GM18520 (cell line): ENCODE measurements at regions not wholly inside any gene's neighbourhood (a gene's known extent, or its start where the extent isn't known, plus 50 kb on each side); places are given as distances from the start of the nearest gene placed in this dataset.

ENCODE experiments used
- ATAC-seq: cut with Tn5 transposase; IDR thresholded peaks from one replicate; pipeline ENCODE4 v1.9.1; 2021; ENCODE audit not compliant: unreplicated experiment

DNA sequence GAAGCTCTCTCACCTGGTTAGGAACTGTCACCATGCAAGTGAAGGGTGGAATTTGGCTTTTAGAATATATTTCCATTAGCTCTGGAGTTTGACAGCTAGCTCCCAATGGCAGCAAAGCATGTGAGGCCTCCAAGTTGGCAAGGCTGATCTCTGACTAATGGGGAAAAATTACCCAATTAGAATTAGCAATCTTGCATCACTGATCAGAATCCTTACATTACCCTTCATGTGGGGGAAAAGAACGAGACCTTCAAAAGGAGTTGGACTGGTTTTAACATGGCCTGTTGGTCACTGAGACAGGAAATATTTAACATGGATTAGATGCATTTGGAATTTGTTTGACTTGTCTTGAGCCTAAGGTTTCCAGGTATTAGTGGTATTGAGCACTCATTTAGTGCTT, 192.3 kb upstream of the GDNF start:
- no peak for ATAC-seq

DNA sequence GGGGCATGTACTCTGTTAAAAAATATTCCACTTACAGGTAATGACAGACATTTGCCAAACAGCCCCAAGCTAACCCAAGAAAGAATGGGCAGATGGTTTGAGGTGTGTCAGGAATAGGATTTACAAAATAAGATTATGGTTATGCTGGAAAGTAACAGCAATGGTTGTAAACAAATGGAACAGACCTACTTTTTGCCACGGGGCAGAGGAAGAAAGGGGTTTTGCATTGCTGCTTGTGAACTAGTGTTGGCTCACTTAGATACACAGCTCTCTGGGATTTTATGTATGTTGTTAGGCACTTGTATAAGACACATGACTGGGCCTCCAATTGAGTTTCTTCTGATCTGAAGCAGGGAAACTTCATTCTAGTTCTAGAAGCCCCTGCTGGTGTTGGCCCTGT, 191.5 kb upstream of the GDNF start:
- no peak for ATAC-seq

DNA sequence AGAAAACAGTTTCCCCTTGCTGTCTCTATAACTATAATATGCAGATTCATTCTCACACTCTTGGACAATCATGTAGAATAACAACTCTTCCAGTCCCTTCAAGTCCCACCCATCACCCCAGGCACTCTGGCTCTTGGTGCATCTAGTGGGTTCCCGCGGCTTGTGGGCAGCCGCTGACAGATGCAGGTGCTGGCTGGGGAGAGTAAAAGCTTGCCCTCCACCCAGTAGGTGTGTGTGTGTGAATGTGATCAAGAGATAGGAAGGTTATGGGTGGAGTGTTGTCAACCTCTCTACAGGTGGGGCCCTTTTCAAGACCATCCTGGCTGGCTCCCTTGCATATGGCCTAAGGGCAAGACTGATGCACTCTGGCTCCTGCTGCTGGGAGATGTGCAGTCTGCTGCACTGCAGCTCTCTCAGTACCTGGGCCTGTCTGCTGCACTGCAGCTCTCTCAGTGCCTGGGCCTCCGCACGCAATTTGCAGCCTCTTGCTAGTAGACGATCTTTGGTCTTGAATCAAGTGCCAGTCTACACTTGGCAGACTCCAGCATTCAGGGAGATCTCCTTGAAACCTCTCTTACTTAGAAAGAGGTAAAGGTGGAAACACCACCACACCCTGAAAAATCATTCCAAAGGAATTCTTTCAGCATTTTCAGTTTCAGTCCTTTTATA, 189.7 kb upstream of the GDNF start:
- no peak for ATAC-seq

DNA sequence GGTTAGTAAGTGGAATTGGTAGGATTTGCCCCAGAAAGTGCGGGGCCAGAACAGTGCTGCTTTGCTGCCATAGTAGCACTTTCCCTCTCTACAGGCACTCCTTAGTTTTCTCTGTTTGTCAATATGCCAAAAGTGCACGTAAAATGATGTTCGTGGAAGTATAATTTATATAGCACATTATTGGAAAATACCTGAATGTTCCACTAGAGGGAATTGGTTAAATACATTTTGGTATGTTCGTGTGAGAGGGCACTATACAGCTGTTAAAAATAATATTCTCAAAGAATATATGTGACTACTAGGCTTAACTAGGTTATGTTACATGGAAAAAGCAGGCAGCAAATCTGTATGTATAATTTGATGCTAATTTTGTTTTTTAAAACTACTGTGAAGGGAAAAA, 184.0 kb upstream of the GDNF start:
- no peak for ATAC-seq

DNA sequence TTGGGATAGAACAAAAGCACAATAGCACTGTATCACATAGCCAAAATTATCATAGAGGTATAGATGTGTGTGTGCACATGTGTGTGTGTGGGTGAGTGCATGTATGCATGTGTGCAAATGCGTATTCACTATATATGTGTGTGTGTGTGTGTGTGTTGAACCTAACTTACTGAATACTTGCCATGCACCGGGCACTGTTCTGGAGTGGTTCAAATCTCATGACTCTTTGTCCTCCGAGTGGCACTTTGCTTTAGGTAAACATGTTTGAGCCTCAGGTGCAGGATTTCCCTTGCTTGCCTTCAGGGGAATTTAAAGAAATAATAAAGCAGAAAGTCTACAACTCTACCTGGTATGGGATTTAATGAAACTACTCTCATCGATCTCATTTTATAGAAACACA, 183.5 kb upstream of the GDNF start:
- ATAC-seq = no peak

DNA sequence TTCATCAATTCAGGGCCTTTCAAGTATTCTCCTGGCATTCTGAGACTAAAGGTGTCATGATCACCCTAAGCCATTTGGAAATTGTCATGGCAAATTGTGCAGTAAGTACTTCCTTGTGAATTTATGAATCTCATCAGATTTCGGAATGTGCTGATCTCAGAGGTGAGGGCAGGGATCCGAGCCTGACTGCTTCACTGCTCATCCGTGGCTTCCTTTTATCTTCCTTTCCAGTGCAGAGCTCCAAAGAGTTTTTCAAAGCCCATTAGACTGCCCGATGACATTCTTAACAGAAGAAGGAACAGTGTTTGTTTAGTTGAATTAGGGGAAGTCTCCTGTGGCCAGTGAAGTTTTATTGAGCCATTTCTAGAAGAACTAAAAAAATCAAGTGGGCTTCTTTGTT, 182.8 kb upstream of the GDNF start:
- no peak for ATAC-seq

DNA sequence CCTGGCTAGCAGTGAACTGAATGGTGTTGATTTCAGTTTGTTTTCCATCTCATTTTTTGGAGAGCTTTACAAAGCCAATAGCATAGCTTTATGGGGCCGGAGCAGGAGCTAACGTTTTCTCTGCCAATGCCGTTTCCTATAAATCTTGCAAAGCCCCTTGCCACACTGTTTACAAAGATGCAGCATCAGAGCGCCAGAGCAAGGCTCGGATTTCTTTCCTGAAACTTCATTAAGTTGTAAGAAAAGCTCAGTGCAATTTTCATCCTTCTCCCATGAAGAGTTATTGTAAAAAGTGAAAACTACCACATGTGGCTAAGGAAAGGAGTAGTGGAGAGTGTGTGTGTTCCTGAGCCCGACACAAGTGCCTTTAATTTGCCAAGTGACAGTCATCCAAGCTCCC, 178.2 kb upstream of the GDNF start:
- ATAC-seq = no peak

DNA sequence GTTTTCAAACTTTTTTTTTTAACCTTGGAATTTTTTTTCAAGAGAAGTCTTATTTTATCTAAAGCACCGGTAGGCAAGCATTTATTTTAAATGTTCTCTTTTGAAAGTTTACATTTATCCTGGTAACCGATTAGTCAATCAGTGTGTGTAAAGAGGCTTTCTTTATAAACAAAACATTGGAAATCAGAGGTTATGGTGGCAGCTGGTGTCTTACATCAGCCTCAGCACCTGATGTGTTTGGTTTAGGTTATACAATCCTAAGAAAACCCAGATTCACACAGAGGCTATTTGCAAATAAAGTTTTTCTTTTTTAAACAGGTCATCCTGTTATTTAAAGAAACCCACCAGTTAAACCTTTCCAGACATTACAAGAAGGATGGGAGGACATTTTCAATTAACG, 173.3 kb upstream of the GDNF start:
- no peak for ATAC-seq

DNA sequence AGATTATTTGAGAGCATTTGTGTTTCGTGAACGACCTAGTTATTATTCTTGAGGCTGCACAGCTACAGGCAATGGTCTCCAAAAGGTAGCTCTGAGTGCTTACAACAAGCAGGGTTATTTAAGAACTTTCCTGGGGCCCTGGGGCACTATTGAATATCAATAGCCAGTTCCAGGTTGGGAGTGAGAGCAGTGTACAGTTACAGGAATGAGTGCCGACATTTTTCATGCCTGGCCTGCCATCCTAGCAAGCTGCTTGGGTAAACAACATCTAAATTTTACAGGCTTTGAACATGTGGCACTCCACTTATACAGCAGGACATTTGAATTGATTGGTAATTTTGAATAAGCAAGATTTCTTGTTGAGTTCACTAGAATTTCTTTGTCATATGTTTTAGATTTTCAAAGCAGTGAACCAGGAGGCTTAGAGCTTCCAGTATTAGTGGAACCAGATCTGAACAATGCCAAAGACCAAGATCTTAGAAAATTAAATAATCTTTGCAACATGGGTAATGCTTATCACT, 171.9 kb upstream of the GDNF start:
- ATAC-seq = no peak

DNA sequence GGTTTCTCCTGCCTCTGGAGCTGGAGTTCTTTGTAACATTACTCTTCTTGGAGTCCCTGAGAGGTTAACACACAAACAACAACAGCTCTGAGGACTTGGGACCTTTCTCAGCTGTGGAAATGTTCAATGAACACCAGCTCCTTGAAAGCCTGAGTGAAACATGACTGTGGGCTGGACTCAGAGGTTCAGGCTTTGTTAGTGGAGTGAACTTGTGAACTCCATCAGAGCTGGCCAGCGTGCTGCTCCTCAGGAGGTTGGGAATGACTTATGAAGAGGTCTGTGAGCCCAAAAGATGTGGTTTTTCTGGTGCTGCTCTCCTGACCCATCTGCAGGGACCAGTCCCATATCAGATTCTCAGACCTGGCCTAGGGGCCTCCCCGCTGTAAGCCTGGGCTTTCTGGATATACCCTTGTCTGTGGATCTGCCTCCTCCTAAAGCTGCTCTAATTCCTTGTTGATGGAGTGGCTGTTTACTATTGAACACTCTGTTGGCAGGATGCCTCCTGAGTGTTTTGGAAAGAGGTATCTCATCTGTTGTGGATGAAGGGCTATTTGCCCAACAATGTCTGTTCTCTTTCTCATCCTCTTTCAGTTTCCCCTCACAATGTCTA, 170.0 kb upstream of the GDNF start:
- no peak for ATAC-seq

DNA sequence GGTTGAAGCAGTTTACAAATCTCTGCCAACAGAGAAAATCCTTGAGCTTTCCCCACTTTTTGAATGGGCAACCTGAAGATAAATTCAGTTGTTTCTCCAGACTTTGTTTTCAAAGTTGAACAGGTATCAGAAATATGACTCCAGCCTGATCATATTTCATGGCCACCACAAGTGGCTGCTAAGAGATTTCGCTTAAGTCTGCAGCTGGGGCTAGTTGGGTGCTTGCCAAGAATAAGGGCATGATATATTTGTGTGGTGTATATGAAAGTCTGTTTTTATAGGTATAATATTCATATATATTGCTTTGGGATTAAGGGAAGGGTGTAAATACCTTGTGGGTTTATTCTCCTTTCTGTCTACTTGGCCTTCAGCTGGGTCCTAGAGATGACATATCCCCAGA, 168.4 kb upstream of the GDNF start:
- no peak for ATAC-seq

DNA sequence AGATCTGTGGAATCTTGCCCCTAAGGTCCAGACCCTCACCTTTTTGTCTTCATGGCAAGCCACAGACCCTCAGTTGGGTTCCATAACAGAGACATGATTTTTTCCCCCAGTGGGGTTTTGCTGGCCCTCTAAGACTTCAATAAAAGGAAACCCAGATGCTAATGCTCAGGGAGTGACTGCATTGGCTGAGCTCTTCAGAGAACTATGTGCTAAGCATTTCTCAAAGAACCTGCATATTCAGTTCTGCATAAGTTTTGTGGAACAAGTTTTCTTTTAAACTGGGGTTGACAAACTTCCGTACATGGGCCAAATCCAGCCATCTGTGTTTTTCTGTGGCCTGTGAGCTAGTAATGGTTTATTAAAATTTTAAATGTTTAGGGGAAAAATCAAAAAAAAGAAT, 159.8 kb upstream of the GDNF start:
- ATAC-seq = no peak

DNA sequence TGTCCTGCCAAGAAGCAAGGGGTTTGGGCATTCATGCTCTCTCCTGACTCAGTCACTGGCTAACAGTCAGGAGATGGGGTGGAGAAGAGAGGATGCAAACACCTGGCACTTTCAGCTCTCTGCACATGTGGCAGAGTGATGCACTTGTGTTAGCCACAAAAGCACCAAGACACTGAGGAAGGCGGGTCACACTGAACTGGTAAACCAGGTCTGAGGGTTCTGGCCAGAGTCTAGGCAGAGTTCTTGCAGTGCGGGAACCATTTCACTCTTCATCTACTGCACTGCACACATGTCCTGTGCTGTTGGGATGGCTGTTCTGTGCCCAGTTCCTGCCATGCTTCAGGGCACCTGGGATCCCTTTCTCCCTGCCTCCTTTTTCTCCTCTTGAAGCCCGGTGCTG, 157.1 kb upstream of the GDNF start:
- ATAC-seq = no peak

DNA sequence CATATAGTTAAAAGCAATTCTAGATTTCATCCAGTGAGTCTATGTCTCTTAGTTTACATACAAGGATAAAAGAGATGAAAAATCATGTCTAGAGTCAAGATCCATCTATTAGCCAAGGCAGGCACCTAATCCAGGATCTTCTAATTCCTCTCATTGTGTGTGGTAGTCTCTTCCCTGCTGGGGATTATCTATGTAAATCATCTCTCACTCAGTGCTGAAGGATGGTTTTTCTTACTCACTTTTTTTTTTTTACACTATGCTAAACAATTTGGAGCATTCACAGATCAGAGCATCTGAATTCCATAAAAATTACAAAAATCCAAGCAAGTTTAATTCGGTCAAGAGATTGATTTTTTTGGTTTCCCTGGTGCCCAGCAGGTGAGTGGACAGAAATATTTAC, 154.9 kb upstream of the GDNF start:
- no peak for ATAC-seq

DNA sequence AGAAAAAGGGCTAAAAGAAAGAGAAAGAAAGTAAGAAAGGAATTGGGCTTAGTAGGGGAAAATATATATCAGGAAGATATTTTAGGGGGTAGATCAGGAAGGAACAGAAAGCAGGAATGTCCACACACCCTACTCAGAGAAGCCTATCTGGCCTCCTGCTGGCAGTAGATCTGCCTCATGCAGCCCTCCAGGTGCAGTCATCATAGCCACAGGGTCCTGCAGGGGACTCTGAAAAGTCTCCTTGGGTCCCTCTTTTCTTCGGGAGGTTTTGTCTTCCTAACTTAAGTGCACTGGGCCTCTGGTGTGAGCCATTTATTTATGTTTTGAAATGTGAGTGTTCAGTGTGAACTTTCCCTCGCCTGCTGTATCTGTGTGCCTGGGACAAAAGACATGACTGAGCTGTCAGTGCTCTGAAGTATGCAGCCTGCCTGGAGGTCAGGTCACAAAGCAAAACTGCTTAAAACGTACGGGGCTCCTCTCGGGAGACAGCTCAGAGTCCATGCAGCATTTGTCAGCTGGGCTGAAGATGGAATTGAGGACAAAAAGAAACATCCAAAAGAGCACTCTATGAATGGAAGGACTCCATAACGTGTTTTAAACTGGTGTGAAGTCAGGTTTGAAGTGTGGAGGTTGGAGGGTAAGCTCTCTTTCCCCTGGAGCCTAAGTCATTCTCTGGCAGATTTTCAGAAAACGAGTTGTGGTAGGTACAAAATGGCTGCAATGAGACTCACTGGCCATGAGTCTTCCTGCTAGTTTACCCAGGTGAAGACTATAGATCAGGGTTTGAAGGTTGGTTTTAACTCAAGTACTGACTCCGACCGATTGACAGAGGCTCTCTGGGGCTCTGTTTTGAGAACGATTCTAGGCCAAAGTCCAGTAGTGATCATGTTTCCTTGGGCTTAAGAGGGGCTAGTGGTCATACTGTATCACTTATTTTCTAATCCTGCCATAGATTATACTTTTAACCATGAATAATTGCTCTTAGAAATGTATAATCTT, 151.8 kb upstream of the GDNF start:
- no peak for ATAC-seq

DNA sequence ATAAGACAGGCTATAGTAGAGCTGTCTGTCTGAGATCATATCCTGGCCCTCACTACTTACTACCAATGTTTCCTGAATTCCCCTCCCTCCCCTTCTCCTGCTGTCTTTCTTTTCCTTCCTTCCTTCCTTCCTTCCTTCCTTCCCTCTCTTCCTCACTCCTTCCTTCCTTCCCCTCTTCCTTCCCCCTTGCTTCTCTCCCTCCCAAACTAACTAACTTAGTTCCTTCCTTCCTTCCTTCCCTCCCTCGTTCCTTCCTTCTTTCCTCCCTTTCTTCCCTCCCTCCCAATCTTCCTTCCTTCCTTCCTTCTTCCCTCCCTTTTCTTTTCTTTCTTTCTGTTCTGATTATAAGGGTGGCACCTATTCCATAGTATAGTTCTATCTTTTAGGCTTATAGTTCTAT, 150.0 kb upstream of the GDNF start:
- no peak for ATAC-seq

DNA sequence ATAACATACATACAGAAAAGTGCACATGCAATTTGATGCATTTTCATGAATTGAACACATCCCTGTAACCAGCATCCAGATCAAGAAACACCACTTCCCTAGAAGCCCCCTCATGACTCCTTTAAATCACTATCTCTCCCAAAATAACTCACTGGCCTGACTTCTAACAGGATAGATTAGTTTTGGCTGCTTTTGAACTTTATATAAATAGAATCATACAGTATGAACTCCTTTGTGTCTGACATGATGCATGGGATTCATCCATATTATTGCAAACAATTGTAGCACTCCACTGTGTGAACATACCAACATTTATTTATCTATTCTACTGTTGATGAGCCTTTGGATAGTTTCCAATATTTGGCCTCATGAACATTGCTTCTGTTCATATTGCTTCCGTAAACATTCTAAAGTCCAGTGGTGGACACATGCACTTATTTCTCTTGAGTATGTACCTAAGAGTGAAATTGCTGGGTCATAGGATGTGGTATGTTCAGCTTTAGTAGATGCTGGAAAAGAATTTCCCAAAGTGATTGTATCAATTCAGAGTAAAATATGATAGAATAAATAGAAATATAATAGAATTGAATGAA, 148.7 kb upstream of the GDNF start:
- no peak for ATAC-seq

DNA sequence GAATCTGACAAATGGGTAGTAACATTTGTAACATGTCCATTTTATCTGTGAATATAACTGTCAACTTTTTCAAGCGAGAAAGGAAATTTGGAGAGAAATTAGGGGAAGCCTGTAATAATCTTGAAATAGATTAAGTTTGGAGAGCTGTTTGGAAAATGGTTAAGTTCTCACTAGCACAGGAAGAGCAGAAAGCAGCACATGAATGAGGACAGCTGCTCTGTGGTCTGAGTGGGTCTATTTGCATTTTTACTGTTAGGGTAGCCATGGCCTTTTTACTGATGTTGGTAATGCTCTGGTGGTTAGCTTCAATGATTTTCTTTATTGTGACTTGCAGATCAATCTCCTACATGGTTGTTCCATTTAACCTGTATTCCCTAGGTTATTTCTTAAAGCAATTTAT, 144.5 kb upstream of the GDNF start:
- no peak for ATAC-seq

DNA sequence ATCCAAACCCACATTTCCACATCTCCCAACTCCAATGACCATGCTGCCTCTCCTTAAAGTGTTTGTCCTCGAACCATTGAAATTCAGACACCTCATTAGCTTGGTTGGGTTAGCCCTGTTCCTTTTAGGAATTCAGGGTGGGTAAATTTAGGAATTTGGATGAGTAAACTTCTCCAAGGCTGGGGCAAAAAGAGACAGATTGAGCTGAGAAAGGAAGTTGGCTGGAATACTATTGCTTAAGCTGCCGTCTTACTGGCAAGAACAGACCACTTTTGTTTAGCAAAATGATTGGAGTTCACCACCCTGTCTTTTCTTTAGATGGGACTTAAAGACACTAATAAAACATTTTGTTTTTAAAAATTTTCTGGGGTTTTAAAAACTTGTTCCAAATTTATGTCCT, 143.6 kb upstream of the GDNF start:
- no peak for ATAC-seq

DNA sequence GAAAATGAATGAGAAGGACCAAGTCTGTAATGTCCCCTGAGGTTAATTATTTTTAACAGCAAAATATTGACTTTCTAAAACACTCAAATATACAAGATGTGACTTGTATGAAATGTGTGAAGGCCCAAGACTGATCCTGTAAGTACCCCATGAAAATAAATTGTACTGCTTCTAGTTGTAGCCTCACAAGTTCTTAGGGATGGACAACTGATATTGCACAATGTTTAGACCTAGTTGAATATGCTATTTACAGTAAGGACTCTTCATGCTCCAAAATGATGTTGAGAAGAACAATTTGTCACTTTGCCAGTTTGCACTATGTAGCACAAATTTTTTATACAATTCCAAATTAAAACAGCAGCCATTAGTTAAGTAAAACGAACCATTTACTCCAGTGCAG, 139.7 kb upstream of the GDNF start:
- ATAC-seq = no peak

DNA sequence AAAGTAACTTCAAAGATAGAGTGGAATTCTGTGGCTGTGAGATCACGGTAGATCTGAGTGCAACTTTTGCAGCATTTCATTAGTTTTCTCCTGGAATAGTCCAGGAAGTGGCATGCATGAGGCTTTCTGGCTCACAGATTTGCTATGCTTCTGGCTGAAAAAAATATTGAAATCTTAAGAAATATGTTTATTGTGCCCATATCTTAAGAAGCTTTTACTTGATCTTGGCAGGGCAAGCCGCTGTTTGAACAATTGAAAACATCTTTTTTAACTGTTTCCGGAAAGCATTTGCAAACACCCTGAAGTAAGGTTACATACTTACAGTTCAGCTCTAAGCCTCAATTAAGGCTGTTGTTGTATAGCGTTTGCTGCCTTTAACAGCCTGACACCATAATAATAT, 135.7 kb upstream of the GDNF start:
- ATAC-seq = no peak
